HEK293T (cell line): ENCODE measurements at regions not wholly inside any gene's neighbourhood (a gene's known extent, or its start where the extent isn't known, plus 50 kb on each side); places are given as distances from the start of the nearest gene placed in this dataset.

ENCODE experiments used
- BHLHE40 ChIP-seq: fragments of 450-650 bp; IDR thresholded peaks from 2 replicates; pipeline ENCODE4 v1.6.1; 2016; ENCODE audit warnings: mild to moderate bottlenecking, moderate library complexity, borderline replicate concordance
- ELF4 ChIP-seq: fragments of 450-650 bp; IDR thresholded peaks from 2 replicates; pipeline ENCODE4 v1.6.1; 2017; ENCODE audit warnings: antibody characterized with exemption
- FOXK2 ChIP-seq: fragments of 450-650 bp; IDR thresholded peaks from 2 replicates; pipeline ENCODE4 v1.6.1; 2016; ENCODE audit warnings: mild to moderate bottlenecking
- SP1 ChIP-seq: fragments of 450-650 bp; IDR thresholded peaks from 2 replicates; pipeline ENCODE4 v1.6.1; 2017
- SUZ12 ChIP-seq: fragments of 450-650 bp; IDR thresholded peaks from 2 replicates; pipeline ENCODE4 v1.6.1; 2016; ENCODE audit warnings: mild to moderate bottlenecking
- TARDBP ChIP-seq: fragments of 450-650 bp; IDR thresholded peaks from 2 replicates; pipeline ENCODE4 v1.6.1; 2016

- TF ChIP-seq SP1 (no peak), FOXK2 (no peak), ELF4 (no peak), TARDBP (no peak), BHLHE40 (no peak), SUZ12 (no peak)
Observed at GRCh38 chr5:33074548-33074947, 363.4 kb downstream of the NPR3 start.
